Activated CD4-positive, alpha-beta T cell treated with anti-CD3 and anti-CD28 coated beads, Interleukin-2, amount 50 U/mL, for 1 hour (primary cell): ENCODE measurements at regions not wholly inside any gene's neighbourhood (a gene's known extent, or its start where the extent isn't known, plus 50 kb on each side); places are given as distances from the start of the nearest gene placed in this dataset.
A peak's percentile ranks its signal among the peaks of the same experiment; 100 is the strongest.

Experiments used
- DNase-seq: peaks from one replicate; pipeline ENCODE4 v3.0.0-alpha.2; 2020

DNA sequence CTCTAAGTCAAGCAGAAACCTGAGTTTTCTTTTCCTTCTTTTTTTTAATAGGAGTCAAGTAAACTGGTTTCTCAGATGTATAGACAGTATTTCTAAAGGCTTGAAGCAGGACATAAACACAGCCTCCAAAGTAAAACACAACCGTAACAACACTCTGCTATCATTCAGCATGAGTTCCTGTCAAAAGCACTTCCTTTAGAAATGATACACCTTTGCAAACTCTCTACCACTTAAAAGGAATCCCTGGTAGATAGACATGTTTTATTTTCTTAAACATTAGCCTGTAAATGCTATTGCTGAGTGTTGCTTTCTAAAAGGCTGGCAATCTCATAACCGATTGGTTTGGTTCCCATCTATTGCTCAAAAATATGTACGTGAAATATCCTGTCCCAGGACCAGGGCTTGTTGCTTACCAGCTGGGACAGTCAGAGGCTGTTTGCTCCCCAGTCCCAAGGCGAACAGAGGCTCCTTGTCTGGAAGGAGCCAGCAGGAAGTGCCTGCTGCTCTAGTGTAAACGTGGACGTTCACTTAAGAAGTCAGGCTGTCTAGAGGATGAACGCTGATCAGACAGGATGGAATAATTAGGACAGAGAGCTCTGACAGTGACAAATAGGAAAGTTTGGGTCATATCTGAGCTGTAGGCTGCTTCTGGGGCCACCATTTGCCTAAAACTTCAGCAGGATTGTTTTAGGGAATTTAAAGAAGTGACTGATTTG lies 173.9 kb upstream of the KLF3 start:
- peak; percentile 8 for DNase-seq

DNA sequence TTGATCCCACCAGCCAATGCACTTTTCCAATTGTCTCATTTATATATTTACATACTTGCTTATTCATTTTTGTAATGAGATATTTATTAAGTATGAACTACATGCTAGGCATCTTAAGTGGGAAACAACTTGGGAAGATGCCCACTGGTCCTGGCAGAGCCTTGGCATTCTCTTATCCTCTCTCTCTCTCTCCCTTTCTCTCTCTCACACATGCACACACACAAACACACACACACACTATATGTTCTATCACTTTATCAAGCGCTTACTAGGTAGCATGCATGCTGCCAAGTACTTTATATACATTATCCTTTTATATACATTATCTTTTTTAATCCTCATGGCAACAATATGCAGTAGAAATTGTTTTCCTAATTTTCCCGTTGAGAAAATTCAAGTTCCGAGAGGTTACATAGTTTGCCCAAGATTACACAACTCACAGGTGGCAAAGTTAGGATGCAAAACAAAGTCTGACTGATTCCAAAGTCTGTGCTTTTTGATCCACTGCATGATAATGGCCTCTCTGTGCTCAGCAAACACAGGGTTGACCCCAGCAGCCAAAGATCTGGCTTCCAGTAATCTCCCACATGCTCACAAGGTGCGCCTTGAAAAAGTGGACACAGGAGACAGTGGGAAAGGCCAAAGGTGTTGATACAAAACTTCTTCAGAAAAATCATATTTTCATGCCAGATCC lies 173.1 kb upstream of the KLF3 start:
- no peak for DNase-seq

DNA sequence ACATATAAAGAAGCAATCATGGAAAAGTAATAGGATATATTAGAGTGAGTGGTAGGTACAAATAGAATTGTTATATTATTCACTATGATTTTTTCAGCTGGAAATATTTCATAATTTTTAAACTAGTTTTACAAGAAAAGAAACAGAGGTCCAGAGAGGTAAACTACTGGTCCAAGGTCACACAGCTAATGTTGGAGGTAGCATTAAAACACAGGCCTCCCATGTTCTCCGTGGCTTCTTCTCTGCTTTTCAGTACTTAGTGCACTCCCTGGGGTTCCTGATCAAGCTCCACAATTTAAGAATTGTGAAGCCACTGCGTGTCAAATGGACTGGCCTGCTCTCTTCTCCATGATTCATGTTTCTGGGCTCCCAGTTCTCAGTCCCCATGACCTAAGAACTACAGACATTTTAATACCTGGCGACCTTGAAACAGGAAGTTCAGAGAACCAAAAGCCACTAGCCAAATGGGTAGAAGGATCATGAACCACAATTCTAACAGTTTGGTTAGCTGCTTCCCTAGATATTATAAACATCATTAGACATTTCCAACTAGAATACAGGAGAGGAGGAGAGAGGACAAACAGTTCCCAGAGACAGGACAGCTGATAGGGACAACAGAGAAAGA lies 172.0 kb upstream of the KLF3 start:
- no peak for DNase-seq

DNA sequence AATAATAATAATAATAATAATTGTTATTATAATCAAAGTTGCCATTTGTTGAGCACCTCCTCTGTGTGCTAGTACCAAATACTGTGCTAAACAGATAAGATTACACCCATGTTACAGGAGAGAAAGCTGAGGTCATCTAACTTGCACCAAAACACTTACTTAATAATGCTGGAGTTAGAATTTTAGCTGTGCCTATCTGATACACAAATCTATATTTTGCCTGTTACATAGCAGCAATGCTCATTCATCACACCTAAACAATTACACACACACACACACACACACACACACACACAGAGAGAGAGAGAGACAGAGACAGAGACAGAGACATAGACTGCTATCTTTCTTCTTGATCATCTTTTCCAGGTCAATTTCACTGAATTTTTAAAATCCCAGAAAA lies 170.9 kb upstream of the KLF3 start:
- no peak for DNase-seq

DNA sequence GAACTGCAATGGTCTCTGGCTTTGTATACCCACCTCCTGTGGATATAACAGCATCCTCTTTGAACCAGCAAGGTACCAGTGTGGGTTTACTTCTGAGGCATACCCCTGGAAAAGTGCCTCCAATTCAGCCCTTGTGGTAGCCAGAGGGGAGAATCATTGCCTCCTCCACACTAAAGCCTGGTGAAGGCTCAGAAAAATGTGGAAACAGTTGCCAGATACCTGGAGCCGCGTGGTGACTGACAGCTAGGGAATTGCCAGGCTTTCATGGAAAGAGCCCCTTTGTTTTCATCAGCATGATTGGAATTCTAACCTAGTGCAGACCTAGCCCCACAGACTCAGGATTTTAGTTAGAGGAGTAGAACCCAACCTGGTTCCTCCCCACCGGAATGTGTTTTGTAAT lies 168.6 kb upstream of the KLF3 start:
- no peak for DNase-seq

DNA sequence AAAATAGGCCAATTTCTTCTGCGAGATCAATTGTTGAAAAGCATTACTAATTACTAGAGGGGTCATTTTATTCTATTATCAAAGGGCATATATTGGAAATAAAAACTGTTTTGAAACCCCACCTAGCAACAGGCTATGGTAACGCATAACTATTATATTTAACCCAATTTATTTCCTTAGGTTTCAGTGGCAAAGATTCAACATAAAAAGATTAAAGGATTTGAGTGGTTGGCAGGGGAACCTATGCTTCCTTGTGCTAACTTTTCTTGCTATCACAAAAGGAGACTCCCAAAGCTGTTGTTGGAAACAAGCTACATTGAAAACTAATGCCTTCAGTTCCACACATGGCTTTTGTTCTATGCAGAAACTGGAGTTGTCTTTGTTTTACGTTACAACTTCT lies 166.9 kb upstream of the KLF3 start:
- DNase-seq = no peak

DNA sequence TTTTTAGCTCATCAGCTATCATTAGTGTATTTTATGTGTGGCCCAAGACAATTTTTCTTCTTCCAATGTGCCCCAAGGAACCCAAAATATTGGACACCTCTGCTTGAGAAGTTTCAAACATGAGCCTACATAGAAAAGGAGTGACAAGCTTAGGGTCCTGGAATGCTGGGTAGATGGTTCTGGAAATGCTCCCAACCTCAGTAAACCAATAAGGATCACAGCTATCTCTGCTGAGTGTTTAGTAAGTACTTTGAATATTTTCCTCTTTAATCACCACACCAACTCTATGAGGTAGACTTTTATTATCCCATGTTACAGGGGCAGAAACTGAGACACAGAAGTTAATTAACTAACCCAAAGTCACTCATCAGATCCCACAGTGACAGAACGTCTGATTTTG lies 164.9 kb upstream of the KLF3 start:
- DNase-seq = no peak

DNA sequence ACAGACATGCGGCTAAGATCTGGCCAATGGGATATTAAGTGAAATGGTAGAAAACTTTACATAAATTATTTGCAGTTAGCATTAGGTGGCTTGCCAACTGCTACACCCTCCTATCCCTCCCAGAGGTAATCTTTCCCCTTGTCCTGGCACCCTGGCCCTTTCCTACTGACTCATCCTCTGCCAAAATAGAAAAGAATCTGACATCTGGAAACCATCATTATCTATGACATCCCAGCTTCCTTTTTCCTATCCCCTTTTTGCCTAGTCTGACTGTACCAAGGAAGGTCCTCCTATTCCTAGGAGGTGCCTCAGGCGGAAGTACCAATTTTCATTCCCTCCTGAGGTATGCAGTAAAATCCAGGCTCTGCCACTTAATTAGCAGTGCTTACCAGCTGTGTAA lies 163.6 kb upstream of the KLF3 start:
- no peak for DNase-seq

DNA sequence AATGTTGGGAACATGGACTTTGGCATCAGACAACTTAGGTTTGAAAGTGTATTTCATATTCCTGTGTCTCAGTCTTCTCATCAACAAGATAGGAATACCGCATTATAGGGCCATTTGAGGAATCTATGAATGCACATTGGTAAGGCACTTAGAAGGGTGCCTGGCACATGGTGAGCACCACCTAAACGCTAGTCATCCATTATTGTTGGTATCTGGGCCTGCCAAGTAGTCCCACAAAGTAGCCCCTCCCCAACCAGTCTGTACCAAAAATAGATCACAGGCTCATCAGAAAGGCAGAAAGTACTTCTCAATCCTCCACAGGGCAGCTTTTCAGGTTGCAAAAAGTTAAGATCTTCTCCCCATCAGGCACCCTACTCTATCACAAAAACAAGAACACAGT lies 162.3 kb upstream of the KLF3 start:
- no peak for DNase-seq

DNA sequence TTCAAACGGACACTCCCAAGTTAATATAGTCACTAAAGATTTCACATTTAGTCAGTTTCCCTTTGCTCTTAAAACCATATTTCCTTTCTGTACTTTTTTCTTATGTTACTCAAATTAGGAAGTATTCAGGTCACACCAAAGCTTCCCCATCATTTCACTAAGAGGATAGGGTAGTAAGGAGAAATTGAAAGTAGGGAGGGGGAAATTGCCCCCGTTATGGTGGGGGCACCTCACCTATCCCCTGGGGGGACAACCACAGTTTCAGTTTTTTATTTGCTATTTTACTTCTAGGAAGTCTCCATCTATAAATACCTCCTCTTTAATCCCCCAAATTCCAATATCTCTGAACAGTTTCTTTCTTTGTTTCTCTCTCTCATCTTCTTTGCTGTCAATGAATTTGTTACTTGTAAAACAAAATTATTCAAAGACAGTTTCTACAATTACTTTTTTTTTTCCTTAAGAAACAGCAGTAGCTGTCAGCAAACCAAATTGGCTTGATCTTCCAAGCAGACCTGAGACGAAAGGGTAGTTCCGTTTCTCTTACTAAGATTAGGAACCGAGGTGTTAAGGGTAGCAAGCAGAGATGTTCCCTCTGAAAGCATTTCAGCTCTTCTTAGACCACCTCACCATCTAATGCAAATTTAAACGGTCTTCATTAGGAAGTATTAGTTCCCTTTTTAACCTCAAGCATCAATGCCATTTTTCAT lies 160.2 kb upstream of the KLF3 start:
- DNase-seq = no peak

DNA sequence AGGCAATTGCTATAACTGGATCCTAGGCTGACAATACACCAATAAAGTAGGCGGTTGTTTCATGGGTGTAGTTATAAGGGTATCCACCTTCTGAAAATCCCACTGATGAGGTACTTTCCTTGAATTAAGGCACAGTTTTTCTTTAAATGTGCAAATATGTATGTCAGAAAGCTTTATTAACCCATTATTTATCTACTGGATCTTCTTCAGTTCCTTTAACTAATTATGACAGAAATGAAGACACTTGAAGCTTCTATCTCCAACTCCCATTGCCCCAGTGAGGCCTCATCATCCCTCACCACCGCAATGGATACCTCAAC lies 159.6 kb upstream of the KLF3 start:
- DNase-seq = no peak

DNA sequence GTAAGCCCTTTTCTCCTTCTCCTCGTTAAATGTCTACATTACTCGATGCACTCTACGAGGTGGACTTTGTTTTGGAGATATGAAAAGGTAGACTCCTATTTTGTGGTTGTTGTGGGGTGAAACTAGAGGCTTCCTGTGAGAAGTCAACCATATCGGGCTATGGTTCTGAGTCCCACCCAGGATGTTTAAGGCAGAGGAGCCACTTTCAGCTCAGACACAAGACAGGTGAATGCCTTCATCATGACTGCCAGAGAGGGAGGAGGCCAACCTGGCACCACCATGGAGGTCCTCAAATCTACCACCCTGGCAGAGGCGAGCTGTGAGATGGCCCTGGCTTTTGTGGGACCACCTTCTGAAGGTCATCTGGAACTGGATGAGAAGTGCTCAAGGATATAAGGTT lies 154.4 kb upstream of the KLF3 start:
- DNase-seq = peak; percentile 31

DNA sequence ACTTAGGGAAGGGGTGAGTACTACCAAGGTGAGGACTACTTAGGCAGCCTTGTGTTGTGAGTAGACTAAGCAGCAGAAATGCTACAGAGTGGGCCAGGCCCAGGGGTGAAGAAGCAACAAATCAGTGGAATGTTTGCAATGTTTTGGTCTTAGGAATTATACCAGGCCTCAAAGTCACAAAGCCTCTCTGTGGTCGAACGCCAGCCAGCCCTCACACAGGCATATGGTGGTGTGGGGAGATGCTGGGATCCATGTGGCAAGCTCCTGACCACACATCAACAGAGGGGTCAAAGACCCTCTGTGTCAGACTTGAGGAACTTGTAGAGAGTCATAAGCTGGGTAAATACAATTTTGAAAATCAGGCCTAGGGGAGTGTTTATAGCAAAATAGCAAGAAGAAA lies 153.8 kb upstream of the KLF3 start:
- DNase-seq = no peak

DNA sequence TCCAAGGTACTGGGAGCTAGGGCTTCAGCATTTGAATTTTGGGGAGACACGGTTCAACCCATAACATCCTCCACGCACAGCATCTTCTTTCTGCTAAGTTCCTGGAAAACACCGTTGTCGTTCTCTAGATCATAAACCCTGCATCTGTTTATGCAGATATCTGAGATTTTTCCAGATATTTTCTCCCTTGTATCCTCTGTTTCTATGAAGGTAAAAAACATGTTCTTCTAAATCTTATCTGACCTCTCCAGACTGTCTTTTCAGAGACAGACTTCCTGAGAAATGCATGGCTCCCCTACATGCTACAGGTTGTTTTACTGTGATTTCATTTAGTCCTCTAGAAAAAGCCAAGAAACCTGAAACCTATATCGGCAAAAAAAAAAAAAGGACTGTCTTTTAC lies 152.3 kb upstream of the KLF3 start:
- DNase-seq = no peak

DNA sequence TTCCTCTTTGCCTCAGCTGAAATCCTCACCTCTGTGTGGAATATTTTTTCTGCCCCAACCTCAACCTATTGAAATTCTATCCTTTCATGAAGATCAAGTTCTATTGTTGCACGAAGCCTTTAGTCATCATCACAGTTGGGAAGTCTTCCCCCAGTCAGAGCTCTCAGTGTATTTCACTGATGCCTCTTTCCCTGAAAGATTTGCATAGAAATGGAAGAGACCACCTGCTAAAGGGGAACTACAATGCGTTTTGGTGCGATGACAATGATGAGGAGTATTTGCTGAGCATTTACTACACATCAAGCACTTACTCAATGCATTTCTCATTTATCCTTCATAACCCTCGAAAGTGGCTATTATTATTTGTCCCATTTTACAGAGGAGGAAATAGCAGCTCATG lies 151.2 kb upstream of the KLF3 start:
- no peak for DNase-seq

DNA sequence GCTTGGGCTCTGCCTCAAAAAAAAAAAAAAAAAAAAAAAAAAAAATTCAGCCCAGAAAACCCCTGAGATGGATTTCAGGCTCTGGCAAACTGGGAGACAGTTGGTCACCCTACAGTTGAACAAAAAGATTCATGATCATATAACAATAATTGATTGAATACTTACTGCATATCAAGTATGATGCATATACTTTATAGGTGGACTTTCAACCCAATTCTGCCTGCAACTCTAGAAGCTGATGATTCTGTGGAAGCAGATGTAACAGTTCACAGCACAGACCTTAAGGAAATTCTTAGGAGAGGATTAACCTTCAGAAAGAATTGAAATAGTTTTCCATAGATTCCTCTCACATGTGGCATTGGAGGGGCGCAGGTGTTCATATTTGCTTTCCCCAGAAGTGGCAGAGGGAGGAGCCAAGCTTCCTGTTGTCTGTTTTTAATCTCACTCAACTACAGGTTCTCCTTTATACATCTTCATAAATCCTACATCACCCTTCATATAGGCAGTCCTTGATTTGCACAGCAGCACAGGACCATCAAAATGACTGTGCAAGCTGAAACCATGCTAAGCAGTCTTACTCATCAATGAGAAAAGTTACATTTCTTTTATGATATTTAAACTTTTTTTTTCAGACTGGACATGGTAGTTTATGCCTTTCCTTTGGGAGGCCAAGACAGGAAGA lies 149.4 kb upstream of the KLF3 start:
- DNase-seq = no peak

DNA sequence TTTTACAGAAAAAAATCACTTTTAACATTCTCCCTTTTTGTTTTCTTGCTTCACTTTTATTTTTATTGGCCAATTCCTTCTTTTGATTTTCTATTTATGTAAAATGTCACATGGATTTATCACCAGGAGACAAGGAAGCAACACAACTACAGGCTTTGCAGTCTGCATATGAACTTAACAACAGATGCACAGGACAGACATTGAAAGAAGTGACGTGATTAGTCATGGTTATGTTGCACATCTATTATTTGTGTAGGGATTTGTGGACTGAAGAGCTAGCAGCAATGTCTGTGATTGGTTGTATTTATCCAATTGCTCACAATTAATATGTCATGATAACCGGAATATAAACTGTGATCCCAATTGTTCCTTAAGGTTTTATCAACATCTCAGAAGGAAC lies 147.8 kb upstream of the KLF3 start:
- DNase-seq = no peak

DNA sequence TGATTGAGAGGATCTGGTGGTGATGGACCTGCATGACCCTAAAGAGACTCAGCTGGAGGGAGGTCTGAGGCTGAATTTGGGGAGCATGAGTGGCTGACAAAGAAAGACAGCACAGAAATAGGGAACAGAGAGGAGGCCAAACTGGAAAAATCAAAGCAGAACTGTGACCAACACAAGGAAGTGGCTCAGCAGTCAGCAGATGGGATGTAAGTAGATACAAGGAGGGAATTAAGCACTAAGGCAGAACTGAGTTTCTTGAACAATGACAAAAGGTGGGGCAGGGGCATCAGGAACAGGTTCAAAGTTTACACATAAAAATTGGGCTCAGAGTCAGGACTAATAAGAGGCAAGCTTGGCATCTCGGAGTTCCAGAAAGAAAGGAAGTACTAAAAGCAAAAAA lies 144.3 kb upstream of the KLF3 start:
- no peak for DNase-seq

DNA sequence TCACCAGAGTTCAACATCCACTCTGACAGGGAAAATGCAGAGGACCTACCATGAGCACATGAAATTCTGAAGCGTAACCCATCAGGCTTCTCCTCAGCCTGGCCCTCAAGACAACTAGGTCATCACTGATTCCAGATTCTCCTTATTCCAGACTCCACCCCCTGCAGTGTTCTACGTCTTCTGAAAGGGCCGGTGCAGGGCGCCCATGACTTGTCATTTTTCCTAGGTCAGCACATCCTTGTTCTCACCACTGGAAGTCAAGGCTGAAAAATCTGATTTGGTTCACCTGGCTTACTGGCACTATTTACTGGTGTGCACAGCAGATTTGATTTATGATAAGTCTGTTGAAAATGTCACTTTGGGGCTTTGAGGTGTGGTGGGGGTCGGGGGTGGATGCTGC lies 140.9 kb upstream of the KLF3 start:
- no peak for DNase-seq

DNA sequence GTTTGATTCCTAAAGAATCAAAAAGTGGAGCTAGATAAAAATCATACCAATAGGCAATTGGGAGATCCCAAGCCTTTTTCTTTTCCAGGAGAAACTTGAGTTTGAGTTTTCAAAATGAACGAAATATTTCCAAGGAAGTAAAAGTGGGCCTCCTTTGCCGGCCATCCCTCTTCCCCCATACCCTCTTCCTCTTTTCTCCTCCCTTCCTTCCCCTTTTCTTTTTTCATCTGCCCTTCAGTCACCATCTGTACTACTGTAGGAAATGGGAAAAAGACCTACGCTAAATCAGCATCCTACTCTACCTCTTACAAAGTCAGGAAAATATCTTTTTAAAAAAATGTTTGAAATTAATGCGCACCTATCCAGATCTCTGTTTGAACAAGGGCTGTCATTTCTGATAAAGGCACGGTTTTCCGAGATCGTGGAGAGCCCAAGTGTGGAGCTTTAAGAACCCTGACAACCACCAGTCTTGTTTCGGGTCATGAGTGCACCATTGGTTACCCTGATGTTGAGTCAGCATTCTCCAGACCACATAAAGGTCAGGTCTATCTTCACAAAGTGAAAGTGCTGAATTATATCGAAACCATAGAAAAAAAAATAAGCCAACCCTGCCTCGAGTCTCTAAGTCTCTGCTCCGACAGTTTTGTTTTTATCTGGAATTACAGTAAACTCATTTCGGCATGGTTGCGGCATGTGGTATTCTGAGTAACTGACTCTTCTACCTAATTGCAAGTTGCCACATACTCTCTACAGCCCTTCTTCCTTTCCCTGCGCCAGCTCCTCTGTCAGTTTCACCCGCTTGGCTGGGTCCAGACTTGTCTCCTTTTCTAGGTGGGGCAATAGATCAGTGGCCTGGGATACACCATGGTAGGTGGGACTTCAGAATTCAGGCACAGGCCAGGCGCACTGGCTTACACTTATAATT lies 140.2 kb upstream of the KLF3 start:
- DNase-seq = peak; percentile 13

DNA sequence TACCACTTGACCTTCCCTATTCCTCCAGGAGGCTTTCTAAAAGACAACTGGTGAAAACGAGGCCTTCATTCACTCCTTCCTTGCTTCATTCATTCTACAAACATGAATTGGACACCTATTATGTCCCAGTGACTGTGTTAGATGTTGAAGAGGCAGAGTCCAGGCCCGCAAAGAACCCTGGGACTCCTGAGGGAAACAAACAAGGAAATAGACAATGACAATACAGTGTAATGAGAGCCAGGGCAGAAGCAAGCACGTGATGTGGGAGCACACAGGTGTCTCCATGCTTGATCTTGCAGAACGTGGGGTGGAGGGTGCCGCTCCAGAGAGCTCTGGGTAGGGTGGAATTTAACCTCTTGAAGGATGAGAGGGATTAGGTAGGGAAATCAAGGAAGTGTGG lies 137.6 kb upstream of the KLF3 start:
- DNase-seq = no peak
